Sigmoid colon (tissue), 4 donors: ENCODE measurements at regions not wholly inside any gene's neighbourhood (a gene's known extent, or its start where the extent isn't known, plus 50 kb on each side); places are given as distances from the start of the nearest gene placed in this dataset.

Experiments used
- POLR2AphosphoS5 ChIP-seq, 4 donors: sonication (generic); formaldehyde crosslinking; IDR thresholded peaks; one replicate each; pipeline ENCODE4 v1.6.1; 2017; ENCODE audit warnings: antibody characterized with exemption in 4 of 4
- TF ChIP-seq, protein P1 (sequence below), 4 experiments: fragments of 450-650 bp in 3 of 4; fragments of 200-600 bp in 1 of 4; IDR thresholded peaks; one replicate each; pipeline ENCODE4 v1.5.1; 2016 to 2019; ENCODE audit warnings: antibody characterized with exemption in 4 of 4, mild to moderate bottlenecking in 3 of 4, moderate library complexity in 2 of 4

DNA sequence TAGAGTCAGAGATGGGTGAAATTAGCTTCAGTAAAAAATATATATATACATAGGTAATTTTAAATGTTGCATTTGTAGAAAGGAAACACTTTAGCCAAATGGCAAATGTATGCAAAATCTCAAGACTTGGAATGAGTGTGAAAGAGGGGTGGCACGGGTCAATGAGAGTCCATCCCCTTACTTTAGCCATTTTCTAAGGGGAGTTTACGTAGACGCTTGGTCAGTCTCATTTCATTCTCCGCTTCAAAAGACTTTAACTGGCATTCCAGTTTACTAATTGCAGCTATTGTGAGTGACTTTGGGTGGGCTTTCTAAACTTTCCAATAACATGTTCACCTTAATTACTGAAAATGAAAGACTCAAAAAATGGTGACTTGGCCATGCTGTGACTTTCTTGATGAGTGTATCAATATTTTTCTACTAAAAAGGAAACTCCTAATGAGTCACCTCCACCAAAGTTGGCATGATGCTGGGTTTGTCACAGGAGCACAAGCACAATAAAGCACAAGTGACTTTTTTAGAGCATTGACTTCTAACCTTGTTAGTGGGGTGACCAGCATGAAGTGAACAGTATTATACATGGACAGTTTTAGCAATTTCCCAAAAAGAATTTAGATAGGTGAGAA is 356.0 kb upstream of the RASGEF1B start:
- TF ChIP-seq, protein P1, sequence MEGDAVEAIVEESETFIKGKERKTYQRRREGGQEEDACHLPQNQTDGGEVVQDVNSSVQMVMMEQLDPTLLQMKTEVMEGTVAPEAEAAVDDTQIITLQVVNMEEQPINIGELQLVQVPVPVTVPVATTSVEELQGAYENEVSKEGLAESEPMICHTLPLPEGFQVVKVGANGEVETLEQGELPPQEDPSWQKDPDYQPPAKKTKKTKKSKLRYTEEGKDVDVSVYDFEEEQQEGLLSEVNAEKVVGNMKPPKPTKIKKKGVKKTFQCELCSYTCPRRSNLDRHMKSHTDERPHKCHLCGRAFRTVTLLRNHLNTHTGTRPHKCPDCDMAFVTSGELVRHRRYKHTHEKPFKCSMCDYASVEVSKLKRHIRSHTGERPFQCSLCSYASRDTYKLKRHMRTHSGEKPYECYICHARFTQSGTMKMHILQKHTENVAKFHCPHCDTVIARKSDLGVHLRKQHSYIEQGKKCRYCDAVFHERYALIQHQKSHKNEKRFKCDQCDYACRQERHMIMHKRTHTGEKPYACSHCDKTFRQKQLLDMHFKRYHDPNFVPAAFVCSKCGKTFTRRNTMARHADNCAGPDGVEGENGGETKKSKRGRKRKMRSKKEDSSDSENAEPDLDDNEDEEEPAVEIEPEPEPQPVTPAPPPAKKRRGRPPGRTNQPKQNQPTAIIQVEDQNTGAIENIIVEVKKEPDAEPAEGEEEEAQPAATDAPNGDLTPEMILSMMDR (IDR thresholded peaks at IDR 0.05), result no peak
- TF ChIP-seq POLR2AphosphoS5 (IDR thresholded peaks at IDR 0.05), result no peak
